ENCODE measurements at regions not wholly inside any gene's neighbourhood (a gene's known extent, or its start where the extent isn't known, plus 50 kb on each side); places are given as distances from the start of the nearest gene placed in this dataset.
A peak's percentile ranks its signal among the peaks of the same experiment; 100 is the strongest.

- no peaks in the 10 kb centered on the region for H3K4me1 ChIP-seq (ENCODE audit: insufficient read depth, low read length)
- H3K9me3 ChIP-seq (ENCODE audit: control insufficient read depth in 1 of 2, low read length in 2 of 2), result no peaks in the 10 kb centered on the region
- POLR2A ChIA-PET (ENCODE audit: partially characterized antibody), result no interaction called here
- DNase-seq, result no peak
- H3K27ac ChIP-seq (ENCODE audit: low read depth, low read length), result no peak overlapping the region
- CTCF ChIA-PET (ENCODE audit: partially characterized antibody), result interaction anchor here (0.9 kb wide), 1 partner anchor 27 kb away, joined by 3 read pairs; no protein-coding TSS in a partner anchor
- Mint-ChIP-seq H3K27me3 (peaks cover 2 to 7% of the 10 kb centered on the region in 2 donors), H3K4me3 (no peak overlapping the region), H3K4me1 (no peaks in the 10 kb centered on the region), H3K36me3 (no peaks in the 10 kb centered on the region), H3K9me3 (peaks cover 0 to 2% (median 0%) of the 10 kb centered on the region in 8 donors), H3K27ac (no peak overlapping the region)
- H3K4me3 ChIP-seq (ENCODE audit: low read length in 2 of 2), result no peak overlapping the region
- no peaks in the 10 kb centered on the region for H3K36me3 ChIP-seq (ENCODE audit: insufficient read depth, low read length)
- intact Hi-C loops (cut with micrococcal nuclease), result no loop called here
- H3K27me3 ChIP-seq (ENCODE audit: insufficient read depth, low read length), result no peaks in the 10 kb centered on the region
These were observed 138.3 kb downstream of the UTP18 start for GRCh38 chr17:51398687-51399086.

GRCh38 chr17:51401279-51401678, 140.9 kb downstream of the UTP18 start:
- Mint-ChIP-seq H3K4me3 (no peak overlapping the region), H3K36me3 (no peaks in the 10 kb centered on the region), H3K27me3 (peaks cover 2 to 4% of the 10 kb centered on the region in 2 donors), H3K9me3 (peaks cover 0 to 2% (median 0%) of the 10 kb centered on the region in 8 donors), H3K27ac (peak overlapping the region in 1 of 7 donors; percentile 78), H3K4me1 (no peaks in the 10 kb centered on the region)
- Histone ChIP-seq H3K9me3 (ENCODE audit: control insufficient read depth in 1 of 2, low read length in 2 of 2) (no peaks in the 10 kb centered on the region), H3K4me3 (ENCODE audit: low read length in 2 of 2) (no peak overlapping the region), H3K36me3 (ENCODE audit: insufficient read depth, low read length) (no peaks in the 10 kb centered on the region), H3K27me3 (ENCODE audit: insufficient read depth, low read length) (no peaks in the 10 kb centered on the region), H3K27ac (ENCODE audit: low read depth, low read length) (no peak overlapping the region), H3K4me1 (ENCODE audit: insufficient read depth, low read length) (no peaks in the 10 kb centered on the region)
- ChIA-PET POLR2A (ENCODE audit: partially characterized antibody) (no interaction called here), CTCF (ENCODE audit: partially characterized antibody) (no interaction called here)
- DNase-seq, result no peak
- intact Hi-C loops (cut with micrococcal nuclease), result no loop called here

GRCh38 chr17:51402899-51403298, 142.6 kb downstream of the UTP18 start:
- Mint-ChIP-seq H3K4me3 (no peak overlapping the region), H3K27me3 (peaks cover 0 to 2% of the 10 kb centered on the region in 2 donors), H3K4me1 (no peaks in the 10 kb centered on the region), H3K27ac (no peak overlapping the region), H3K9me3 (peaks cover 0 to 2% (median 0%) of the 10 kb centered on the region in 8 donors), H3K36me3 (no peaks in the 10 kb centered on the region)
- Histone ChIP-seq H3K9me3 (ENCODE audit: control insufficient read depth in 1 of 2, low read length in 2 of 2) (no peaks in the 10 kb centered on the region), H3K27ac (ENCODE audit: low read depth, low read length) (no peak overlapping the region), H3K27me3 (ENCODE audit: insufficient read depth, low read length) (no peaks in the 10 kb centered on the region), H3K4me3 (ENCODE audit: low read length in 2 of 2) (no peak overlapping the region), H3K4me1 (ENCODE audit: insufficient read depth, low read length) (no peaks in the 10 kb centered on the region), H3K36me3 (ENCODE audit: insufficient read depth, low read length) (no peaks in the 10 kb centered on the region)
- intact Hi-C loops (cut with micrococcal nuclease), result no loop called here
- ChIA-PET POLR2A (ENCODE audit: partially characterized antibody) (no interaction called here), CTCF (ENCODE audit: partially characterized antibody) (interaction anchor here (1.1 to 1.5 kb wide), 2 partner anchors 12 to 33 kb away, joined by 3 to 5 read pairs; no protein-coding TSS in a partner anchor)
- DNase-seq, result no peak

GRCh38 chr17:51407576-51407975, 147.2 kb downstream of the UTP18 start:
- no peaks in the 10 kb centered on the region for H3K27me3 ChIP-seq (ENCODE audit: insufficient read depth, low read length)
- intact Hi-C loops (cut with micrococcal nuclease), result no loop called here
- H3K4me1 ChIP-seq (ENCODE audit: insufficient read depth, low read length), result no peaks in the 10 kb centered on the region
- Mint-ChIP-seq H3K9me3 (peaks cover 0 to 7% (median 0%) of the 10 kb centered on the region in 8 donors), H3K4me3 (no peak overlapping the region), H3K27ac (no peak overlapping the region), H3K27me3 (peaks cover 5 to 7% of the 10 kb centered on the region in 2 donors), H3K36me3 (no peaks in the 10 kb centered on the region), H3K4me1 (peaks cover 0 to 3% (median 0%) of the 10 kb centered on the region in 4 donors)
- no peak overlapping the region for H3K27ac ChIP-seq (ENCODE audit: low read depth, low read length)
- DNase-seq, result no peak
- ChIA-PET CTCF (ENCODE audit: partially characterized antibody) (no interaction called here), POLR2A (ENCODE audit: partially characterized antibody) (no interaction called here)
- H3K36me3 ChIP-seq (ENCODE audit: insufficient read depth, low read length), result no peaks in the 10 kb centered on the region
- no peaks in the 10 kb centered on the region for H3K9me3 ChIP-seq (ENCODE audit: control insufficient read depth in 1 of 2, low read length in 2 of 2)
- no peak overlapping the region for H3K4me3 ChIP-seq (ENCODE audit: low read length in 2 of 2)

GRCh38 chr17:51419476-51419875, 159.1 kb downstream of the UTP18 start:
- POLR2A ChIA-PET (ENCODE audit: partially characterized antibody), result no interaction called here
- CTCF ChIA-PET (ENCODE audit: partially characterized antibody), result no interaction called here
- H3K36me3 ChIP-seq (ENCODE audit: insufficient read depth, low read length), result no peaks in the 10 kb centered on the region

GRCh38 chr17:51421525-51421924, 161.2 kb downstream of the UTP18 start:
- H3K4me3 Mint-ChIP-seq, result no peak overlapping the region
- intact Hi-C loops (cut with micrococcal nuclease), result no loop called here

More at GRCh38 chr17:51419476-51419875, 159.1 kb downstream of the UTP18 start:
- no peaks in the 10 kb centered on the region for H3K27me3 Mint-ChIP-seq
- H3K27ac ChIP-seq (ENCODE audit: low read depth, low read length), result no peak overlapping the region
- H3K4me1 Mint-ChIP-seq, result peaks cover 5 to 15% (median 12%) of the 10 kb centered on the region in 4 donors
- H3K27ac Mint-ChIP-seq, result peak overlapping the region in 1 of 7 donors; percentile 49
- H3K9me3 Mint-ChIP-seq, result no peaks in the 10 kb centered on the region
- no peak overlapping the region for H3K4me3 ChIP-seq (ENCODE audit: low read length in 2 of 2)
- intact Hi-C loops (cut with micrococcal nuclease), result no loop called here
- H3K9me3 ChIP-seq (ENCODE audit: control insufficient read depth in 1 of 2, low read length in 2 of 2), result no peaks in the 10 kb centered on the region
- H3K27me3 ChIP-seq (ENCODE audit: insufficient read depth, low read length), result no peaks in the 10 kb centered on the region
- no peak overlapping the region for H3K4me3 Mint-ChIP-seq
- DNase-seq, result no peak
- no peaks in the 10 kb centered on the region for H3K36me3 Mint-ChIP-seq
- H3K4me1 ChIP-seq (ENCODE audit: insufficient read depth, low read length), result peaks cover 4% of the 10 kb centered on the region

GRCh38 chr17:51422634-51423033, 162.3 kb downstream of the UTP18 start:
- CTCF ChIA-PET (ENCODE audit: partially characterized antibody), result interaction anchor here (1.2 kb wide), 1 partner anchor 13 kb away, joined by 13 read pairs; no protein-coding TSS in a partner anchor
- intact Hi-C loops (cut with micrococcal nuclease), result no loop called here
- POLR2A ChIA-PET (ENCODE audit: partially characterized antibody), result no interaction called here

More at GRCh38 chr17:51421525-51421924, 161.2 kb downstream of the UTP18 start:
- Mint-ChIP-seq H3K27ac (peak overlapping the region in 1 of 7 donors; percentile 1), H3K9me3 (no peaks in the 10 kb centered on the region), H3K36me3 (no peaks in the 10 kb centered on the region), H3K4me1 (peaks cover 10 to 17% (median 15%) of the 10 kb centered on the region in 4 donors), H3K27me3 (no peaks in the 10 kb centered on the region)
- no peak overlapping the region for H3K4me3 ChIP-seq (ENCODE audit: low read length in 2 of 2)
- POLR2A ChIA-PET (ENCODE audit: partially characterized antibody), result no interaction called here
- no peaks in the 10 kb centered on the region for H3K36me3 ChIP-seq (ENCODE audit: insufficient read depth, low read length)
- H3K9me3 ChIP-seq (ENCODE audit: control insufficient read depth in 1 of 2, low read length in 2 of 2), result no peaks in the 10 kb centered on the region
- H3K27ac ChIP-seq (ENCODE audit: low read depth, low read length), result no peak overlapping the region
- peaks cover 5% of the 10 kb centered on the region for H3K4me1 ChIP-seq (ENCODE audit: insufficient read depth, low read length)
- CTCF ChIA-PET (ENCODE audit: partially characterized antibody), result no interaction called here
- no peak for DNase-seq
- no peaks in the 10 kb centered on the region for H3K27me3 ChIP-seq (ENCODE audit: insufficient read depth, low read length)

More at GRCh38 chr17:51422634-51423033, 162.3 kb downstream of the UTP18 start:
- Histone ChIP-seq H3K4me3 (ENCODE audit: low read length in 2 of 2) (no peak overlapping the region), H3K27ac (ENCODE audit: low read depth, low read length) (no peak overlapping the region), H3K27me3 (ENCODE audit: insufficient read depth, low read length) (no peaks in the 10 kb centered on the region), H3K36me3 (ENCODE audit: insufficient read depth, low read length) (no peaks in the 10 kb centered on the region), H3K9me3 (ENCODE audit: control insufficient read depth in 1 of 2, low read length in 2 of 2) (no peaks in the 10 kb centered on the region), H3K4me1 (ENCODE audit: insufficient read depth, low read length) (peaks cover 16% of the 10 kb centered on the region)
- Mint-ChIP-seq H3K9me3 (no peaks in the 10 kb centered on the region), H3K27ac (peak overlapping the region in 1 of 7 donors; percentile 84), H3K4me1 (peaks cover 21 to 28% (median 23%) of the 10 kb centered on the region in 4 donors), H3K36me3 (no peaks in the 10 kb centered on the region), H3K27me3 (no peaks in the 10 kb centered on the region), H3K4me3 (no peak overlapping the region)
- no peak for DNase-seq

Data from CD4-positive, alpha-beta memory T cell (primary cell).